A204.1 (cell line): ENCODE measurements at regions not wholly inside any gene's neighbourhood (a gene's known extent, or its start where the extent isn't known, plus 50 kb on each side); places are given as distances from the start of the nearest gene placed in this dataset.
"Not testable (repeated sequence)": the region's sequence is repeated elsewhere in the genome, so short reads cannot be mapped to it uniquely, and the experiment has no call there.

Source experiments
- FAIRE-seq: peaks from 2 replicates; lab custom pipeline; 2012; peaks lifted over from hg19 to GRCh38; lab: Jason Lieb, UNC

GRCh38 chr2:8437228-8437948 is 244.5 kb upstream of the ID2 start:
- no peak for FAIRE-seq

GRCh38 chr2:8437949-8438400 is 243.9 kb upstream of the ID2 start:
- no peak for FAIRE-seq

DNA sequence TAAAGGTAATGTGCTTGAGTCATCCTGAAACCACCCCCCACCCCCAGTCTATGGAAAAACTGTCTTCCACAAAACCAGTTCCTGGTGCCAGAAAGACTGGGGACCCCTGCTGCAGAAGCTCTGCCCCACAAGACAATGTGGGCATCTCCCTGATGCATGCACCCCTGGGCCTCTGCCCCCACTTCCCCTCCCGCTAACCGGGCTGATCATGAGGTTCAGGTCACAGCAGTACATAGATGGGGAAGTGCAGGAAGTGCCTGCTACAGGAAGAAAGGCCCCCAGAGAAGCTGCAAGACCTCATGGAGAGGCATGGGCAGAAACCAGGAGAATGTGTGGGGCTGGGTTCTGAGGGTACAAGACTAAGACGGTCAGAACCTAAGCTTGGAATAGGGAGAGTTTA is 243.4 kb upstream of the ID2 start:
- FAIRE-seq, result no peak

DNA sequence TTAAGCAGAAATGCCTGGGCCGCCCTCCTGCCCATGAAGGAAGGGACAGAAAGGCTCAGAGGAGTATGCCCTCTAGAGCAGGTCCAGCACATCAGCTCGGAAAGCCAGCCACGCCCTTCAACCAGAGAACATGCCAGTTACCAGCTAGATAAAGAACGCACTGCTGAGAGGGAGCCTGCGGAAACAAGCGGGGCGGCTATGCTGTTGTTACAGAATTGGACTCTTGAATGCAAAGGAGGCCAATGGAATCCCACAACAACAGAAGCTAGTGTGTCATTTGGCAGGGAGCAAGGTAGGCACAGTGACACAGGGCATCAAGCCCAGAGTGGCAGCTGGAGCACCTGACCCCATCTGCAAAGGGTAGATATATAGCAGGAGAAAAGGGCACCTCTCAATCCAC is 242.9 kb upstream of the ID2 start:
- FAIRE-seq, result no peak

- FAIRE-seq, result no peak
These were observed 241.7 kb upstream of the ID2 start for GRCh38 chr2:8440029-8440778.

- no peak for FAIRE-seq
These were observed 240.5 kb upstream of the ID2 start for GRCh38 chr2:8441371-8441770.

- FAIRE-seq, result no peak
These were observed 239.9 kb upstream of the ID2 start for GRCh38 chr2:8441986-8442385.

- FAIRE-seq, result no peak
These were observed 238.9 kb upstream of the ID2 start for GRCh38 chr2:8442833-8443486.

- FAIRE-seq, result no peak
These were observed 236.3 kb upstream of the ID2 start for GRCh38 chr2:8445580-8445979.

GRCh38 chr2:8446751-8447150 is 235.1 kb upstream of the ID2 start:
- FAIRE-seq, result not testable (repeated sequence)

DNA sequence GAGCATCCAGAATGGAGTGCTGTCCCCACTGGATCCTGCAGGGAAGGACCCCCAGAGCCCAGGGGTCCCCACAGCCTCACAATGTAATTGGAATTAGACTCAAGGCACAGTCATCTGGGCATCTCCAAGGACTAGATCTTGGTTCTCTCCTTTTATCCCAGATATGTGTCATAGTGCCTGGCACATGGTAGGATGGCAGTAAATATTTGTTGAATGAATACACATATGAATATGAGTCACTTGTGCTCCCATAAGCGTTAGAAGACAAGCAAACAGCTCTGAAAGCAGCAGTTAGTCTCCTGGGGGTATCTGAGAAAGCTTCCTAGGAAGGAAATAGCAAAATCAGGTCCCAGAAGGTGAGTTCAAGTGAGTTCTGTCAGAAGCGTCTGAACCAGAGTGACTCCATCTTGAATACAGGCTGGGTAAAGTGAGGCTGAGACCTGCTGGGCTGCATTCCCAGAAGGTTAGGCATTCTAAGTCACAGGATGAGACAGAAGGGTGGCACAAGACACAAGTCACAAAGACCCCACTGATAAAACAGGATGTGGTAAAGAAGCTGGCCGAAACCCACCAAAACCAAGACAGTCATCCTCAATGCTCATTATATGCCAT is 234.1 kb upstream of the ID2 start:
- FAIRE-seq, result no peak

- no peak for FAIRE-seq
These were observed 232.9 kb upstream of the ID2 start for GRCh38 chr2:8448824-8449556.

DNA sequence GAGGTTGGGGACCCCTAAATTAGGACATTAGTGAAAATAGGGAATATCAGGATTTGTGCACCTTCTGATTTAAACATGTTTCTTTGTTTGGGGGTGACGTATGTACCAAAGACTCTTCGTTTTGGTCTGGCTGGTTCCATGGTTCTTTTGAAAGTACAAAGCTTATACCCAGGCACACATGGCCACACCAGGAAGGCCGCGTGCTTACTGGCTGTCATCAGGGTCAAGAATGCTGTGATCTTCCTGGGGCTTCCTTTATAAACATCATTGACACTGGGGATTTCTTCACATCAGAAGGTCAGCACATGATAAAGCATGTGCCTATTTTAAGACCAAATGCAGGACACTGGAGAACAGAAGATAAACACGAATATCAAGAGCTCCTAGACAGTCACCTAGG is 230.6 kb upstream of the ID2 start:
- no peak for FAIRE-seq

GRCh38 chr2:8452296-8452695 is 229.6 kb upstream of the ID2 start:
- no peak for FAIRE-seq

- FAIRE-seq, result no peak
These were observed 228.6 kb upstream of the ID2 start for GRCh38 chr2:8452979-8453903.

- no peak for FAIRE-seq
These were observed 228.0 kb upstream of the ID2 start for GRCh38 chr2:8453904-8454302.

DNA sequence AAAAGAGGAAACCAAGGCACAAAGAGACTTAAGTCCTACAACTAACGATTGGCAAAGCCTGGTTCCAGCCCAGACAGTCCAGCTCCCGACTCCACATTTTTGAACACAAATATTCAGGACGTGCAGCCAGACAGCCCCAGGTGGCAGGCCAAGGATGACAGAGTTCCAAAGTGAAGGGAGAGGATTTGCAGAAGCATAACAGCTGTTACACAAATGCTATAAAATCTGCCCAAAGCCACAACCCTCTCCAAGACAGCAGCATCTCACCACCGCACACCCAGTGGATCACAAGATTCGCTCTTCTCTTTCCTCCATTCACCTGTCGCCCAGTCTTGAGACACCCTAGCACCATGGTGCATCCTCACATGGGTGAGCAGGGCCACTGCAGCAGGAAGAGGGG is 227.1 kb upstream of the ID2 start:
- FAIRE-seq, result no peak

DNA sequence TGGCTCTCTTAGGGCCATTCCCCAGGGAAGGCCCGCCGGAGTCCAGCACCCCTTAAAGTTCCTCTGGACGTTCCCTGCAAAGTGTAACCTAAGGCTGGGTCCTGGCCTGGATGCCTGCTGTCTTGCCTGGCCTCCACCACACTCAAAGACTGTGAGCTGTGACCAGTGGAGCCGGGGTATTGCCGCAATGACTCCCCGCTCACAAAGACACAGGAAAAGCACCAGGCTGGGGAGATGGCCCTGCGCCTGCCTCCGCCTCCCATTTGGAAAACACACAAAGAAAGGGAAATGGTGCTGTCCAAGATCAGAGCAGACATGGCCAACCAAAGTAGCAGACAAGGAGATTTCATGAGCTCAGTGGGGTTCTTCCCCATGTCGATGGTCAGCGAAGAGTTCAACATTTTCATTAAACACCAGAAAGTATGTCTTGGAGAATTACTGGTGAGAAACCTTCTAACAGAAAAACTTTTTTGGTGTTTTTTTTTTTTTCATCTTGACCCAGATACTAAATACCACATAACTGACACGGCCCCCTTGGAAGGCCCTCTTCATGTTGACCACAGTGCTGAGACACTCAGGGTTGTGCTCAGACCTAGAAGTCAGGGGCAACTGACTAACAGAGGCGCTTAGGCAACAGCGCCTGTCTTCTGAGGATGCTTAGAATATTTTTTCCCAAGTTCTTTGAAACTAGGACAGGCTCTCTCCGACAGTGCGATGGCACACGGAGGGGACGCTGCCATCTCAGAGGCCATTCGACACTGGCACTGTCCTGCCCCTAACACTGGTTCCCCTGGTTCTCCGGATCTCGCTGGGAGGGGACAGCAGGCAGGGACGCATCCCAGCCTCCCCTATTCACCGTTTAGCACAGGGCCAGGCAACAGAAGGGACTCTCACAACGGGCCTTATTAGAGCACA is 226.4 kb upstream of the ID2 start:
- no peak for FAIRE-seq

- FAIRE-seq, result no peak
These were observed 225.4 kb upstream of the ID2 start for GRCh38 chr2:8456151-8457091.
